AG04450 (cell line): ENCODE measurements at regions not wholly inside any gene's neighbourhood (a gene's known extent, or its start where the extent isn't known, plus 50 kb on each side); places are given as distances from the start of the nearest gene placed in this dataset.

Experiments
- CTCF ChIA-PET: fragments of 300-600, 350-600 bp; formaldehyde crosslinking; extraction: SDS; loops from one replicate; lab custom pipeline; 2022; ENCODE audit warnings: antibody characterized with exemption, inconsistent platforms; lab: Charles Lee
- POLR2A ChIA-PET: fragments of 350-600 bp; formaldehyde crosslinking; extraction: SDS; loops from one replicate; lab custom pipeline; 2021; ENCODE audit warnings: antibody characterized with exemption, inconsistent platforms; lab: Yijun Ruan, JAX
- DNase-seq: peaks from one replicate; pipeline ENCODE4 v3.0.0-alpha.2; 2011; ENCODE audit warnings: low read depth, low spot score
- H3K27ac ChIP-seq: one replicate; pipeline ENCODE4 v1.5.1; 2012; ENCODE audit warnings: low read depth, low read length, control low read depth
- H3K27me3 ChIP-seq: one replicate; pipeline ENCODE4 v1.6.0; 2012; ENCODE audit warnings: low read length; ENCODE audit not compliant: control insufficient read depth, insufficient read depth
- H3K4me3 ChIP-seq: 2 replicates; pipeline ENCODE4 v1.5.1; 2011; ENCODE audit warnings: mild to moderate bottlenecking, low read depth, low read length, control low read depth
- H3K9me3 ChIP-seq: 2 replicates; pipeline ENCODE4 v1.5.1; 2012; ENCODE audit warnings: low read length; ENCODE audit not compliant: control insufficient read depth, insufficient read depth
- TF ChIP-seq, protein P1 (sequence below): IDR thresholded peaks from 2 replicates; pipeline ENCODE4 v1.5.1; 2011; ENCODE audit warnings: low read depth, low read length, control low read depth, inconsistent platforms

- POLR2A ChIA-PET, result interaction anchor here (0.5 to 1.0 kb wide), 7 partner anchors 8 to 215 kb away, joined by 3 to 8 read pairs (median 3); no protein-coding TSS in a partner anchor
- CTCF ChIA-PET, result no interaction called here
- Histone ChIP-seq H3K27ac (peak overlapping the region; percentile 93), H3K27me3 (no peaks in the 10 kb centered on the region), H3K9me3 (no peaks in the 10 kb centered on the region; the same call in 1 of the 2 replicates), H3K4me3 (no peak overlapping the region)
- no peak for DNase-seq
- TF ChIP-seq, protein P1, sequence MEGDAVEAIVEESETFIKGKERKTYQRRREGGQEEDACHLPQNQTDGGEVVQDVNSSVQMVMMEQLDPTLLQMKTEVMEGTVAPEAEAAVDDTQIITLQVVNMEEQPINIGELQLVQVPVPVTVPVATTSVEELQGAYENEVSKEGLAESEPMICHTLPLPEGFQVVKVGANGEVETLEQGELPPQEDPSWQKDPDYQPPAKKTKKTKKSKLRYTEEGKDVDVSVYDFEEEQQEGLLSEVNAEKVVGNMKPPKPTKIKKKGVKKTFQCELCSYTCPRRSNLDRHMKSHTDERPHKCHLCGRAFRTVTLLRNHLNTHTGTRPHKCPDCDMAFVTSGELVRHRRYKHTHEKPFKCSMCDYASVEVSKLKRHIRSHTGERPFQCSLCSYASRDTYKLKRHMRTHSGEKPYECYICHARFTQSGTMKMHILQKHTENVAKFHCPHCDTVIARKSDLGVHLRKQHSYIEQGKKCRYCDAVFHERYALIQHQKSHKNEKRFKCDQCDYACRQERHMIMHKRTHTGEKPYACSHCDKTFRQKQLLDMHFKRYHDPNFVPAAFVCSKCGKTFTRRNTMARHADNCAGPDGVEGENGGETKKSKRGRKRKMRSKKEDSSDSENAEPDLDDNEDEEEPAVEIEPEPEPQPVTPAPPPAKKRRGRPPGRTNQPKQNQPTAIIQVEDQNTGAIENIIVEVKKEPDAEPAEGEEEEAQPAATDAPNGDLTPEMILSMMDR, result no peak
Measured at GRCh38 chr1:8212580-8213031, 105.3 kb upstream of the SLC45A1 start.

- no peak overlapping the region for H3K4me3 ChIP-seq
- ChIA-PET POLR2A (interaction anchor here (0.6 to 1.0 kb wide), 4 partner anchors 8 to 24 kb away, joined by 3 to 4 read pairs (median 4); no protein-coding TSS in a partner anchor), CTCF (interaction anchor here (0.8 to 1.3 kb wide), 2 partner anchors 8 to 197 kb away, joined by 3 to 6 read pairs; no protein-coding TSS in a partner anchor)
Measured at GRCh38 chr1:8211883-8212579, 105.9 kb upstream of the SLC45A1 start.

GRCh38 chr1:8211251-8211882 lies 106.5 kb upstream of the SLC45A1 start:
- H3K4me3 ChIP-seq, result no peak overlapping the region

More at GRCh38 chr1:8211883-8212579, 105.9 kb upstream of the SLC45A1 start:
- Histone ChIP-seq H3K9me3 (no peaks in the 10 kb centered on the region; the same call in 1 of the 2 replicates), H3K27me3 (no peaks in the 10 kb centered on the region), H3K27ac (peak overlapping the region; percentile 95)
- TF ChIP-seq, protein P1, result no peak
- DNase-seq, result peak; percentile 95

GRCh38 chr1:8207202-8207601 lies 110.7 kb upstream of the SLC45A1 start:
- Histone ChIP-seq H3K4me3 (no peak overlapping the region), H3K9me3 (no peaks in the 10 kb centered on the region; the same call in 1 of the 2 replicates), H3K27me3 (no peaks in the 10 kb centered on the region), H3K27ac (no peak overlapping the region)
- DNase-seq, result no peak
- ChIA-PET POLR2A (no interaction called here), CTCF (no interaction called here)
- TF ChIP-seq, protein P1, result no peak

More at GRCh38 chr1:8211251-8211882, 106.5 kb upstream of the SLC45A1 start:
- CTCF ChIA-PET, result interaction anchor here (0.8 to 1.3 kb wide), 2 partner anchors 9 to 196 kb away, joined by 3 to 6 read pairs; no protein-coding TSS in a partner anchor
- Histone ChIP-seq H3K9me3 (no peaks in the 10 kb centered on the region; the same call in 1 of the 2 replicates), H3K27me3 (no peaks in the 10 kb centered on the region), H3K27ac (peak overlapping the region; percentile 95)
- TF ChIP-seq, protein P1, result no peak
- POLR2A ChIA-PET, result interaction anchor here (0.8 kb wide), 1 partner anchor 25 kb away, joined by 4 read pairs; no protein-coding TSS in a partner anchor
- no peak for DNase-seq
